ENCODE measurements at regions not wholly inside any gene's neighbourhood (a gene's known extent, or its start where the extent isn't known, plus 50 kb on each side); places are given as distances from the start of the nearest gene placed in this dataset.
A peak's percentile ranks its signal among the peaks of the same experiment; 100 is the strongest.

GRCh38 chr16:79326549-79326948 is 274.0 kb downstream of the MAF start:
- DNase-seq = no peak

DNA sequence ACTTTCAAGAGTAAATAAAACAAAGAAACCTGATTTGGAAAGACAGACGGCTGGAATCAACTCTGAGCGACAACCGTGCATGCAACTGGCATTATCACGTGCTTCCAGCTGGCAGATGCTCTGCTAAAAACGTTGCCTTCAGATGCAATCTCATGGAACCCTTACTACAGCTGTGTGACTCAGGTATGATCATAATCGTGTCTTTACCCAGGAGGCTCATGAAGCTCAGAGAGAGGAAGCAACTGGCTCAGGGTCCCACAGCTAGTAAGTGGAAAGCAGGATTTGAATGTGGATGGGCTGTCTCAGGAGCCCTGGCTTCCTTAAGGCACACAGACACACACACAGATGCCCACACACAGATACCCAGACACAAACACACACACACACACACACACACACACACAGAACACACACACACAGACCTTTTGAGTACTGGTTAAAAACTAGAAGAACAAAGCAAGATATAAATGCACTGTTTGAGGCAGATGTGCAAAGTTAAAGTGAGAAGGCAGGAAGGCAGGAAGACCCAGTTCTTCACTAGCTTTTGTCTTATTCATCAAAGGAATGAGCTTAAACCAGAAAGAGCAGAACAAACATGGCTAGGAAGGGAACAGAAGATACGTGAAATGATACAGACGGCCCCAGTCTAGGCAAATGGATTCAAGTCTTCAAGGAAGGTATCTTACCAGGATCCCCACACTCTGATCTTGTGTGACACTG is 275.2 kb downstream of the MAF start:
- no peak for DNase-seq

- no peak for DNase-seq
Measured at GRCh38 chr16:79320956-79321355, 279.6 kb downstream of the MAF start.

- DNase-seq = no peak
Measured at GRCh38 chr16:79318143-79318899, 282.2 kb downstream of the MAF start.

GRCh38 chr16:79317521-79317920 is 283.0 kb downstream of the MAF start:
- no peak for DNase-seq

- DNase-seq = no peak
Measured at GRCh38 chr16:79317026-79317425, 283.5 kb downstream of the MAF start.

- no peak for DNase-seq
Measured at GRCh38 chr16:79316004-79316458, 284.5 kb downstream of the MAF start.

DNA sequence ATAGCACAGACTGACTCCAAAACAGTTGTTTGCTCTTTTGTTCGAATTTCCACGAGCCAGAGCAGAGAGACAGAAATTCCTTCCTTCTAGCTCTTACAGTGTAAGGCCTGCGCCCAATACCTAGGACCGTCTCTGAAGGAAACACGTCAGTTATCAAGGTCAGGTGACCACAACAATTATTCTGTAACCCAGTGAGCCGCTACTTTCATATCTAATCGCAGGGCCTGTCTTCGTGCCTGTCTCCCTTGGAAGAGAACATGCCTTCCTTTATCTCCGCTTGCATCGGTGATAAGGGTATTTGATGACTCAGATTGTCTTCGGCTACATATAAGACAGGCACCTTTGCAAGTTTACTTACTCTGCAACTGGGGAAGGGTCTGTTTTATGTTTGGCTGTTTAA is 288.0 kb downstream of the MAF start:
- DNase-seq = no peak

DNA sequence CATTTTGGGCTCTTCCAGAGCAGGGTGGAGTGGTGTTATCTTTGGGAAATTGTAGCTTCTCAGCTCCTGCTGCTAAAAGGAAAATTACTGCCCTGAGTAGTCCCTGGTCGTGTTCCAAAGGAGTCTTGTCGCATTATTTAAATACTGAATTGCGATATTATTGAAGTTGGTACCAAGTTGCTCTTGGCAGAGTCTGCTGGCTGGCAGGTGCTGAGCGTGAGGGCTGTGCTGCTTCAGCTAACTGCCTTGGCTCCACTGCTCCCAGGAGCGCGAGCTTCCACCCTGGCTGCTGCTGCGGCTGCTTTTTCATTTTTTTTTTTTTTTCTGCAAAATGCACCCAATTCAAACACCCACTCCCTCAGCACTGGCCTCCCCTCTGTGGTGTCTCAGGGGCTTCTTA is 289.8 kb downstream of the MAF start:
- DNase-seq = no peak

DNA sequence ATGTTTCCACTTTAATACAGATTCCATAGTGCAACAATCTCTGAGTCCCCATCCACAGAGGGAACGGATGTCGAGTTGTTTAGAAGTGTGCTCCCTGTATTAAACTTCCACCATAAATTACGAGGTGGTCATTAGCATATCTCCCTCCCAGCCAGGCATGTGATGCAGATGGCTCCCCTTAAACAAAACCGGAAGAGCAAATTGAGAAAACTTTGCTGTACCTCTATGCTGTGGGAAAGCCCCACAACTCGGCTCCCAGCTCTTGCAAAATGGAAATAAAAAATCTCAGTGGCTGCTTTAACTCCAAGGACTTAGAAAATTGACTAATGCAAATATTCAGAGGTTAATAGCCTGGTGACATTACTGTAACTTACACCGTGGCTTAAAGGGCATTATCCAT is 290.9 kb downstream of the MAF start:
- DNase-seq = no peak

- DNase-seq = no peak
Measured at GRCh38 chr16:79307214-79307613, 293.3 kb downstream of the MAF start.

DNA sequence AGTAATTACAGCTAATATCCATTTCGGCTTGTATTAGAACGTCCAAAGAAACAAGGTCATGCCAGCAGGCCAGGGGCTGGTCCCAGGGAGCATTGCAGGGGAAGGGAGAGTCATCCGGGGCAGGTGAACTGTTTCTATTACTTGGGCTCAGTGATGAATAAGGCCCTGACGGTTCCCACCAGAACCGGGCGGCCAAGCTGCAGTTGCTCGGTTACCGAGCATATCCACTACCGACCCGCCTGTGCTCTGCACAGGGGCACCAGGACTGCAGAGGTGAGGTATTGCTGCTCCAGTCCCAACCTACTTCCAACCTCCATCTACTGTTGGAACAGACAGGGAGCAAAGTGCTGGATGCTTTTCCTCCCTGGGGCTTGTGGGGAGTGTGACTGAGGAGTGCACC is 295.5 kb downstream of the MAF start:
- DNase-seq = no peak

DNA sequence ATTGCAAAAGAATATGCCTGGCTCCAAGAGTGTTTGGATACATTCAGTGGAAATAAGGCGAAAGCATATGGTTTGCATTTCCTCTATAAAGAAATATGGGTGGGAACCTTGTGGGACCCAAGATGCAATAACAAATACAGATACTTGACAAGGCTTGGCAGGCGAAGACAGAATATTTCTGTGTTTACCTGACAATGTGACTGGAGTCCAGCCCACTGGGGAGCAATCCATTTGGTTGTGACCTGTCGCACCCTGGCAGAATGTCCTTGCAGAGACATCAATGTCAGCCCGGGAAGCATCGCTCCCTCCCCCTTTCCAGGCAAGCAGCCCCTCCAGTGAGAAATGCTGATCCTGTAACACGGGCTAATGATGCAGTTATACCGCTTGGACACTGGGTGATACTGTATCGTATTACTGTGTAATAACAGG is 296.6 kb downstream of the MAF start:
- DNase-seq = peak; percentile 80

DNA sequence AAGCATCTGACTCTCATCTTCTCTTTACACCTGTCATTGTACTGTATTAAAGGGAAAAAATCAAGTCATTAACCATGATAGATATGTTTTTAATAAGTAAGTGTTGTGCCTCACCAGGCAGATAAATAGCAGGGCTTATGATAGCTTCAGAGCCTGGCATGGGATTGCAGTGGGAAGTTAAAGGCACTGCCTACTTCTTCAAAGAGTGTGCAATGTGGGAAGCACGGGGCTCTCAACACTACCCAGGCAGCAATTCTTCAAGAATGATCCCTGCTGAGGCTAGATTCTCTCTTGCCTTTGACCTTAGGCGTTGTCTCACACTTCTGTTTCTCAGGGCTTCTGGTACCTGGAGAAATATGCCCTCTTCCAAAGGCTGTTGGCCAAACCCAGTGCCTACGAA is 297.3 kb downstream of the MAF start:
- DNase-seq = no peak

DNA sequence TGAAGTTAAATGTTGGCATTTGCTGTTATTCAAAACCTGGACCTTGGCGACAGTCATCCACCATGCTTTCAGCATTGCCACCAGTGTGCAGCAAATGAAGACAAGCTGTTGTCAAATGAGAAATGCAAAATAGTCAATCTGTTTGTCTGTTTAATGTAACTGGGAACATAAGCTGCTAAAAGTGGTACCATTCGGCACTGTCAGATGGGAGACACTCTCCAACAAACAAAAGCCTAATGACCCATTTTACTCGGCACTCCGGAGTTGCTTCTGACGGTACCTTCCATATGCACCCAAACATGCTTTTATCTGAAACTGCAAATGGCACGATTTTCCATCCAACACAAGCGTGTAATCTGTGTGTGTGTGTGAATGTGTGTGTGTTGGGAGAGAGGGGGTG is 297.8 kb downstream of the MAF start:
- DNase-seq = no peak

DNA sequence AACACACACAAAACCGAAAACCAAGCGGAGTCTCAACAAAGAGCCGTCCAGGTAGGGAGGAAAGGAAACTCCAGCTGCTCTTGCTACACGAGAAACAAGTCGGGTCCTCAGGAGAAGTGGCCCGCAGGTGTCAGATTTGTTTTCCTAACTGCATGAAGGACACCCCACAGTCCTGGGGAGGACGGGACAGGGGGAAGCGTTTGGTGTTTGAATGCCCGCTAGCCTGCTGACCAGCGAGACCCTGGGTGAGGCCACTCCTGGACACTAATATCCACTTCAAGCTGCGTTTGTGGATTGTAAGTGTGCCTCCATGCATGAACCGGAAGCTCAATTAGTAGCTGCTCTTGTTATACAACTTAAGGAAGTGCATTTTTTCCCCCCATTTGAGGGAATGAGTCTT is 299.5 kb downstream of the MAF start:
- no peak for DNase-seq

DNA sequence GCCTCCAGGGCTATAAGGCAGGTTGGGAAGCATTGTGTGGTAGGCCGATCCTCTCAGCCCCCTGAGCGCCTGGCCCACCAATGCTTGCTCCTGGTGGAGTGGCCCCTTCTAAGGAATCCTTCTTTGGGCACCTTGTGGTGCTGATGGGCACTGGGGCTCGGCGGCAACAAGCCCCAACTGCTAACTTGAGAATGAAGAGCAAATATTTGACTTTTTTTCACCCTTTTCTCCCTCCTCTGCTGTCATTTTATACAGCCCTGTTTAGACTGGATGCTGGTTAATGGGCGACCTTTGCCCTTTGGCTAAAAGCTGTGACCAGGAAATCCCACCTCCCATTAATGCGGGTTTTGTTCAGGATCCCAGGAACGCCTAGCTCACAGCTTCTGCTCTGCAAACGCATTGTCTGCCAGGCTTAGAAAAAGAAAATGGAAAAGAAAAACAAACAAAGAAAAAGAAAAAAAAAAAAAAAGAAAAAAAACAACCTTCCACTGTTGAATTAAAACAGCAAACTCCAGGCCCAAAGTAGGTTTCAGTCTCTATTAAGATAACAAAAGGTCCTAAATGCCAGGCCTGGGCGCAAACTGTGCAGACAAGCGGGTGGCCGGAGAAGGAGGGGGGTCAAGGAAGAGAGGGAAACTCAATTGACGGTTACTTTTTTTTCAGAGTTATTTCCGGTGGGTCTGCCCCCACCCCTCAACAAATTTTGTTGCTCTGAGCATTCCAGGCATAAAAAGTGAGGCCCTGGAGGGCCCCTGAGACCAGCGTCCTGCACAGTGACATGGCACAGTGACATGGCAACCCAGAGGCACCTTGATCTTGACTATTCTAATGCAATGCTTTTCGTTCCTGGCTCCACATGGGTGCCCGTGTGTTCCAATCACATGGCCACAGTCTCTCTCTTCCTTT is 301.4 kb downstream of the MAF start:
- DNase-seq = no peak

DNA sequence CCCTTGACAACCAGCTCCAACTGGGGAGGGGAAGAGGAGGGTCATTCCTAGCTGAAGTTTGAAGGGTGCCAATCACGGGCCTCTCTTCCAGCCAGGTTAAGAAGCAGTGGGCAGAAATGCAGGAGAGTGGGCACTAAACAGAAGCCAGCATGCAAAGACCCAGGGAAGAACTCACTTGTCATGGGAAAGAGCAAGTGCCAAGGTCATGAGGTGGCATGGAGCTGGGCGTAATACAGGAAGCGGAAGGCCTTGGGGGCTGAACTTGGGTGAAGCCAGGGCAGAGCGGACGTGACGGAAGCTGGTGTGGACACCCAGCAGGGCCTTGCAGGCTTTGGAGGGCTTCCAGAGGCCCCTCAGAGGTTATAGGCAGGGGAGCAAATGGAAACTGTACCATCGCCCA is 302.1 kb downstream of the MAF start:
- no peak for DNase-seq

DNA sequence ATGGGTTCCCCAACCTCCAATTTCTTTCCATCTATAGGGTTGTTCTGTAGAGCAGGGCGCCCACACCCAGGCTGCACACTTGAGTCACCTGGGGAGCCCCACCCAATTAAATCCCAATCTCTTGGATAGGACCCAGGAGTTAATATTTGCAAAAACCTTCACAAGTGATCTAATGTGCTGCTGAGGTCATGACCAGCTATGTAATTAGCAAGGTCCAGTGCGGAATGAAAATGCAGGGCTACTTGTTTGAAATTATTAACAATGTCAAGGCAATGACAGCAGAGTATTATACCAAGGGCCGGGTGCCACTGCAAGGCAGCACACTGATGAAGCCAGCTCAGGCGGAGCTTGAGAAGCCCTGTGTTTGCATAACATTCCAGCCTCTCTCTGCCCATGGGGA is 302.7 kb downstream of the MAF start:
- DNase-seq = no peak

DNA sequence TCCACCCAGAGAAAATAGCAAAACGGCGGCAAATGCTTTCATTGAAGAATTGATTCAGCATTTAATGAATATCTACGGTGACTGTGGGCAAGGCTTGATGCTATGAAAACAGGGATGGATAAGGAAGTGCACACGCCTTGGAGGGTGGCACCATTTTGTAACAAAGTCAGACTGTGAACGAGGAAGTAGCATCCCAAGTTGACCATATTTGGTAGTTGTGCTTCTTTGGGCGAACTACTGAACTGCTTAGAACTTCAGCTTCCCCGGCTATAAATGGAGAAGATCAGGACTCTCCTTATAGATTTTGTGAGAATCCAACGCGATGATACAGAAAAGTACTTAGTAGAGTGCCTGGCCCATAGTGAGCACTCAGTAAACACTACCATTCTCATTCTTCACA is 303.2 kb downstream of the MAF start:
- DNase-seq = no peak

DNA sequence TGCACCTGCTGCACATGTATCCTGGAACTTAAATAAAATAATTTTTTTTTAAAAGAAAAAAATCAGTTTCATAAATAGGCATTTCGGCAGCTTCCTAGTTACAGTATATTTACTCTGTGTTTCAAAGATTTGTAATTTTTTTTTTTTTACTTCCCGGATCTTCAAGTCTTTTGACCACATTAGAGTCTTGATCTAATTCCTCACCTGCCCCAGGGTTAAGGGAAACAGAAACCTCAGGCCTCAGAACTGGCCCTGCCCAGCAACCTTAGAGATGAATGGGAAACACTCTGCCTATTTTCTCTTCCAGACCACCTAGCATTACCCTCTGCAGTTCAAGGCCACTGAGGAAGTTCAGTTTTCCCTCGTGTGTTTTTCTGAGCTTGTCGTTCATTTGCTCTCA is 304.0 kb downstream of the MAF start:
- no peak for DNase-seq

- no peak for DNase-seq
Measured at GRCh38 chr16:79295746-79296145, 304.8 kb downstream of the MAF start.

DNA sequence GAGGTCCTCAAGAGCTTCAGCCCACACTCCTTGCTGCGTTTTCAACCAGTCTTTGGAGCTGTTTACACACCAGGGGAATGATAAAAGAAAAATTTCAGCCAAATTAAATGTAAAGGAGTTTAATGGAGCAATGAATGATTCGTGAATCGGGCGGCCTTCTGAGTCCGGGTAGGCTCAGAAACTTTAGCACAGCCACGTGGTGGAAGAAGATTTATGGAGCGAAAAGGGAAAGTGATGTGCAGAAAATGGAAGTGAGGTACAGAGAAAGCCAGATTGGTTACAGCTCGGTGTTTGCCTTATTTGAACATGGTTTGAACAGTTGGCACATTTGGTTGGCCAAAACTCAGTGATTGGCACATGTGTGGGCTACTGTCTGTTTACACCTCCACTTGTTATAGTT is 305.4 kb downstream of the MAF start:
- no peak for DNase-seq

DNA sequence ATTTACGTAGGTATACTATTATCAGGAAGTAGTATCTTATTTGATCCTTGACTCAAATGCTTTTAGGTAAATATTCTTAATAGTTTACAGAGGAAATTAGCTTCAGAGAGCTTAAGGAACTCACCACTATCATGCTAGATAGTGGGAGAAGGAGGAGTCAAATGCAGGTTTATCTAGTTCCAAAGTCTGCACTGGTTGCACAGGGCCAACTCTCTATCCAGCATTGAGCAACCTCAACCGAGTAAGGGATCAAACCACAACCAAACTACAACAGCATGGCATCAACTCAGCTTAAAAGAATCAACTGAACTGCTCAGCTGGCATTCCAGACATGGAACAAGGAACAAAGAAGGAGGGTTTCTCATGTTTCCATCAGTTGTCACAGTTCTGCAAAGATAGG is 306.0 kb downstream of the MAF start:
- no peak for DNase-seq

Data from right forelimb (tissue), 1 donor.